ENCODE measurements at regions not wholly inside any gene's neighbourhood (a gene's known extent, or its start where the extent isn't known, plus 50 kb on each side); places are given as distances from the start of the nearest gene placed in this dataset.

- no peaks in the 10 kb centered on the region for H4K20me1 ChIP-seq (ENCODE audit: insufficient read depth, low read length)
- no peaks in the 10 kb centered on the region for H3K36me3 ChIP-seq (ENCODE audit: control insufficient read depth, insufficient read depth, low read length)
- H2BK5ac ChIP-seq (ENCODE audit: low read depth, low read length, poor library complexity, severe bottlenecking): no peak overlapping the region
- H3K27ac ChIP-seq (ENCODE audit: insufficient read depth, low read length): no peak overlapping the region
- H3K14ac ChIP-seq (replicated peaks; ENCODE audit: low read depth, low read length): no peak overlapping the region
- DNase-seq (no peak), ATAC-seq (ENCODE audit: low read depth) (no peak)
- ChIA-PET CTCF (no interaction called here), POLR2A (ENCODE audit: unreplicated experiment) (no interaction called here)
- dilution Hi-C loops (cut with HindIII; ENCODE audit: low sequenced_read_pairs, unreplicated experiment) (no loop called here), intact Hi-C loops (cut with micrococcal nuclease) (no loop called here), in situ Hi-C loops (cut with MboI; ENCODE audit: low sequenced_read_pairs) (no loop called here)
- H4K91ac ChIP-seq (ENCODE audit: insufficient read depth, low read depth, low read length): no peak overlapping the region
- WGBS, 2 experiments (ENCODE audit: extremely low coverage in 2 of 2, insufficient read length in 1 of 2): 60% methylated on average over 1 of the region's 2 CpGs; no CpG with 5 or more reads in 1 of the 2 experiments
- no peak overlapping the region for H3K4me3 ChIP-seq (ENCODE audit: insufficient read depth, low read depth, low read length)
- H3K9me1 ChIP-seq (ENCODE audit: insufficient read depth, low read length): no peaks in the 10 kb centered on the region
- no peak overlapping the region for H3K9ac ChIP-seq (ENCODE audit: low read depth, low read length)
- H4K5ac ChIP-seq (ENCODE audit: low read depth, low read length): no peak overlapping the region
- H3K4me2 ChIP-seq (ENCODE audit: low read depth, low read length): no peak overlapping the region
- H3K4ac ChIP-seq (ENCODE audit: low read depth, low read length): no peak overlapping the region
- H3K79me1 ChIP-seq (ENCODE audit: low read depth in 1 of 2, low read length in 2 of 2): no peaks in the 10 kb centered on the region
- no peak overlapping the region for H3K18ac ChIP-seq (ENCODE audit: low read depth, low read length)
- no peak overlapping the region for H2AK9ac ChIP-seq (replicated peaks; ENCODE audit: low read depth, low read length, poor library complexity)
- H2AFZ ChIP-seq (replicated peaks; ENCODE audit: low read length, poor library complexity): no peak overlapping the region
- H2BK20ac ChIP-seq (ENCODE audit: low read depth, low read length): no peak overlapping the region
- H2BK120ac ChIP-seq (ENCODE audit: low read depth, low read length): no peak overlapping the region
- TF ChIP-seq CTCF (conservative IDR thresholded peaks at IDR 0.05; ENCODE audit: low read depth, low read length) (no peak), SMC3 (IDR thresholded peaks at IDR 0.05; ENCODE audit: low read depth, low read length) (no peak), RFX5 (IDR thresholded peaks at IDR 0.05; ENCODE audit: low read depth, low read length) (no peak), USF2 (IDR thresholded peaks at IDR 0.05; ENCODE audit: low read depth, low read length) (no peak), BHLHE40 (IDR thresholded peaks at IDR 0.05; ENCODE audit: low read depth, low read length) (no peak), NFE2L2 (IDR thresholded peaks at IDR 0.05; ENCODE audit: low read depth, low read length) (no peak), ELK1 (IDR thresholded peaks at IDR 0.05; ENCODE audit: borderline replicate concordance, low read depth, low read length) (no peak), MAZ (IDR thresholded peaks at IDR 0.05; ENCODE audit: borderline replicate concordance, low read depth, low read length) (no peak), RCOR1 (IDR thresholded peaks at IDR 0.05; ENCODE audit: insufficient replicate concordance, low read length) (no peak), POLR2A (IDR thresholded peaks at IDR 0.05; ENCODE audit: low read depth, low read length) (no peak), FOS (IDR thresholded peaks at IDR 0.05; ENCODE audit: low read depth, low read length) (no peak), CHD1 (IDR thresholded peaks at IDR 0.05; ENCODE audit: low read depth, low read length) (no peak)
- no peak overlapping the region for H4K8ac ChIP-seq (ENCODE audit: low read depth in 2 of 2, low read length in 2 of 2)
- H3K23ac ChIP-seq (ENCODE audit: low read depth, low read length): no peak overlapping the region
- H3K56ac ChIP-seq (ENCODE audit: extremely low read depth, insufficient read depth, low read length): no peak overlapping the region
- H2AK5ac ChIP-seq (ENCODE audit: low read depth, low read length): no peak overlapping the region
- no peaks in the 10 kb centered on the region for H3K4me1 ChIP-seq (ENCODE audit: control insufficient read depth, insufficient read depth, low read length)
- BruUV-seq (replicated peaks): no TSS peak
- H2BK15ac ChIP-seq (ENCODE audit: low read depth, low read length): no peak overlapping the region
- no peaks in the 10 kb centered on the region for H3K27me3 ChIP-seq (ENCODE audit: control insufficient read depth, insufficient read depth, low read length)
- peaks cover 2% of the 10 kb centered on the region; the same call in 1 of the 2 replicates for H3K9me3 ChIP-seq (ENCODE audit: control insufficient read depth, insufficient read depth, low read length)
These were observed 141.5 kb upstream of the FRMPD4 start for GRCh38 chrX:11996810-11997209.

Measured in IMR-90 (cell line).